HCT116 (cell line): ENCODE measurements at regions not wholly inside any gene's neighbourhood (a gene's known extent, or its start where the extent isn't known, plus 50 kb on each side); places are given as distances from the start of the nearest gene placed in this dataset.

Experiments used
- CEBPB ChIP-seq: IDR thresholded peaks from 2 replicates; pipeline ENCODE4 v1.6.1; 2012; ENCODE audit warnings: low read depth
- EZH2 ChIP-seq: fragments of 200-600 bp; sonication (generic); IDR thresholded peaks from 2 replicates; pipeline ENCODE4 v1.6.1; 2017; ENCODE audit warnings: antibody characterized with exemption, mixed run types
- FOSL1 ChIP-seq: IDR thresholded peaks from 2 replicates; pipeline ENCODE4 v1.6.1; 2012; ENCODE audit warnings: low read depth
- POLR2A ChIP-seq: IDR thresholded peaks from 2 replicates; pipeline ENCODE4 v1.7.0; 2011; ENCODE audit warnings: borderline replicate concordance; ENCODE audit not compliant: insufficient read depth, insufficient read length; ENCODE audit errors: extremely low read depth
- POLR2AphosphoS5 ChIP-seq: IDR thresholded peaks from 2 replicates; pipeline ENCODE4 v1.6.1; 2011; ENCODE audit warnings: mild to moderate bottlenecking, low read depth, low read length, moderate library complexity
- RAD21 ChIP-seq: IDR thresholded peaks from 2 replicates; pipeline ENCODE4 v1.6.1; 2012; ENCODE audit warnings: low read depth, mild to moderate bottlenecking
- SP1 ChIP-seq: IDR thresholded peaks from 2 replicates; pipeline ENCODE4 v1.6.1; 2012; ENCODE audit warnings: low read depth
- TCF7L2 ChIP-seq: IDR thresholded peaks from 2 replicates; pipeline ENCODE4 v1.7.0; 2011; ENCODE audit warnings: borderline replicate concordance, inconsistent platforms; ENCODE audit not compliant: insufficient read depth, insufficient read length; ENCODE audit errors: extremely low read depth
- ZNF274 ChIP-seq: fragments of 200-500 bp; sonication (Bioruptor generic); IDR thresholded peaks from 2 replicates; pipeline ENCODE4 v1.6.1; 2014; ENCODE audit warnings: mild to moderate bottlenecking, low read depth, low read length, inconsistent platforms
- TF ChIP-seq, protein P1 (sequence below), 3 experiments: fragments of 200-600 bp in 1 of 3; sonication (generic) in 1 of 3; IDR thresholded peaks in 2 of 3; conservative IDR thresholded peaks in 1 of 3; 2 replicates each; pipeline ENCODE4 v1.5.1; 2012 to 2017; ENCODE audit warnings: low read depth in 2 of 3, low read length in 2 of 3, antibody characterized with exemption in 1 of 3, borderline replicate concordance in 1 of 3, control low read depth in 1 of 3, mild to moderate bottlenecking in 1 of 3, mixed read lengths in 1 of 3, mixed run types in 1 of 3, moderate library complexity in 1 of 3; ENCODE audit not compliant: insufficient read depth in 1 of 3

DNA sequence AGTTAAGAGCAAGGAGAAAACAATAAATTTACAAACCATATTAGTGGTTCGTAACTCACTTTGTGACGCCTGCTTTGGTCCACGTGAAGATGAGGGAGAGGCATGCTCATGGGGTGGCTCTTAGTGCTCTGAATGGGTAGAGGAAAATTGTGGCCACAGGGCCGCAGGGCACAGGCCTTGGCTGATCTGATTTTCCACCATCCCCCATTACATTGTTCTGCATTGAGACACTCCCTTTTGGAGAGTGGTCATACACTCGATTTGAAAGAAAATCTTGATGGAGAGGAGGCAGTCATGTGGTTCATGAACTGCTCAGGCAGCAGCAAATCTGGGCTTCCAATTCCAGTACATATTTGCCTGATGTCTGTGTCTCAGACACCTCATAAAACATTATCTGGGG, 815.2 kb downstream of the UQCRFS1 start:
- TF ChIP-seq, protein P1, sequence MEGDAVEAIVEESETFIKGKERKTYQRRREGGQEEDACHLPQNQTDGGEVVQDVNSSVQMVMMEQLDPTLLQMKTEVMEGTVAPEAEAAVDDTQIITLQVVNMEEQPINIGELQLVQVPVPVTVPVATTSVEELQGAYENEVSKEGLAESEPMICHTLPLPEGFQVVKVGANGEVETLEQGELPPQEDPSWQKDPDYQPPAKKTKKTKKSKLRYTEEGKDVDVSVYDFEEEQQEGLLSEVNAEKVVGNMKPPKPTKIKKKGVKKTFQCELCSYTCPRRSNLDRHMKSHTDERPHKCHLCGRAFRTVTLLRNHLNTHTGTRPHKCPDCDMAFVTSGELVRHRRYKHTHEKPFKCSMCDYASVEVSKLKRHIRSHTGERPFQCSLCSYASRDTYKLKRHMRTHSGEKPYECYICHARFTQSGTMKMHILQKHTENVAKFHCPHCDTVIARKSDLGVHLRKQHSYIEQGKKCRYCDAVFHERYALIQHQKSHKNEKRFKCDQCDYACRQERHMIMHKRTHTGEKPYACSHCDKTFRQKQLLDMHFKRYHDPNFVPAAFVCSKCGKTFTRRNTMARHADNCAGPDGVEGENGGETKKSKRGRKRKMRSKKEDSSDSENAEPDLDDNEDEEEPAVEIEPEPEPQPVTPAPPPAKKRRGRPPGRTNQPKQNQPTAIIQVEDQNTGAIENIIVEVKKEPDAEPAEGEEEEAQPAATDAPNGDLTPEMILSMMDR (IDR thresholded peaks at IDR 0.05 in 2 of 3, conservative IDR thresholded peaks at IDR 0.05 in 1 of 3; ENCODE audit: borderline replicate concordance in 1 of 3, insufficient read depth in 1 of 3, low read depth in 2 of 3, low read length in 2 of 3): no peak
- TF ChIP-seq RAD21 (no peak), POLR2A (no peak), SP1 (no peak), ZNF274 (no peak), POLR2AphosphoS5 (no peak), EZH2 (no peak), TCF7L2 (no peak), CEBPB (no peak), FOSL1 (no peak)
